GM23338 (cell line): ENCODE measurements at regions not wholly inside any gene's neighbourhood (a gene's known extent, or its start where the extent isn't known, plus 50 kb on each side); places are given as distances from the start of the nearest gene placed in this dataset.

Source experiments
- CREB1 ChIP-seq: fragments of 250-450 bp; sonication (Bioruptor Pico); IDR thresholded peaks from 2 replicates; pipeline ENCODE4 v1.5.0; 2020; ENCODE audit warnings: low read depth, mild to moderate bottlenecking, moderate library complexity
- CTCF ChIP-seq, 2 experiments: fragments of 200-600 bp in 1 of 2; sonication (generic) in 1 of 2; conservative IDR thresholded peaks; 2 replicates each; pipeline versions ENCODE4 v1.5.1 to v1.6.1; 2016 to 2017; ENCODE audit warnings: antibody characterized with exemption in 2 of 2, low read depth in 2 of 2, mild to moderate bottlenecking in 2 of 2, moderate library complexity in 1 of 2
- ETS1 ChIP-seq: IDR thresholded peaks from 2 replicates; pipeline ENCODE4 v1.6.1; 2016; ENCODE audit warnings: antibody characterized with exemption
- EZH2 ChIP-seq: fragments of 200-600 bp; sonication (generic); IDR thresholded peaks from one replicate; pipeline ENCODE4 v1.8.0; 2017; ENCODE audit warnings: antibody characterized with exemption, mild to moderate bottlenecking, low read depth; ENCODE audit not compliant: unreplicated experiment
- EZH2phosphoT487 ChIP-seq: fragments of 200-600 bp; sonication (generic); IDR thresholded peaks from one replicate; pipeline ENCODE4 v1.8.1; 2018; ENCODE audit warnings: antibody characterized with exemption; ENCODE audit not compliant: unreplicated experiment
- JUNB ChIP-seq: IDR thresholded peaks from one replicate; pipeline ENCODE4 v1.6.1; 2016; ENCODE audit warnings: antibody characterized with exemption; ENCODE audit not compliant: unreplicated experiment
- POLR2AphosphoS5 ChIP-seq: IDR thresholded peaks from 2 replicates; pipeline ENCODE4 v1.6.1; 2016; ENCODE audit warnings: antibody characterized with exemption, low read depth
- STAT1 ChIP-seq: IDR thresholded peaks from one replicate; pipeline ENCODE4 v1.6.1; 2016; ENCODE audit warnings: antibody characterized with exemption; ENCODE audit not compliant: unreplicated experiment
- ZNF114 ChIP-seq: fragments of 250-450 bp; sonication (Bioruptor Pico); IDR thresholded peaks from 2 replicates; pipeline ENCODE4 v1.5.0; 2020; ENCODE audit warnings: mild to moderate bottlenecking, moderate library complexity
- ZNF331 ChIP-seq: fragments of 250-450 bp; sonication (Bioruptor Pico); IDR thresholded peaks from 2 replicates; pipeline ENCODE4 v1.5.0; 2020; ENCODE audit warnings: low read depth, mild to moderate bottlenecking, moderate library complexity
- ZNF462 ChIP-seq: fragments of 250-450 bp; sonication (Bioruptor Pico); IDR thresholded peaks from 2 replicates; pipeline ENCODE4 v1.5.0; 2020; ENCODE audit warnings: mild to moderate bottlenecking, moderate library complexity

GRCh38 chr1:56123421-56123820 lies 455.9 kb downstream of the PLPP3 start (continued):
- TF ChIP-seq ZNF462 (CRISPR knock-in tag) = no peak
- no peak for TF ChIP-seq ZNF114 (CRISPR knock-in tag)
- no peak for TF ChIP-seq STAT1
- no peak for TF ChIP-seq EZH2
- TF ChIP-seq ETS1 = no peak
- no peak for TF ChIP-seq JUNB
- TF ChIP-seq POLR2AphosphoS5 = no peak
- TF ChIP-seq CTCF (conservative IDR thresholded peaks at IDR 0.05; ENCODE audit: low read depth in 2 of 2) = no peak
- no peak for TF ChIP-seq EZH2phosphoT487
- TF ChIP-seq CREB1 = no peak
- TF ChIP-seq ZNF331 = no peak
